Ovary (tissue), 3 donors: ENCODE measurements at regions not wholly inside any gene's neighbourhood (a gene's known extent, or its start where the extent isn't known, plus 50 kb on each side); places are given as distances from the start of the nearest gene placed in this dataset.

Experiments
- CTCF ChIP-seq, 3 donors: fragments of 450-650 bp in 2 of 3; fragments of 200-600 bp in 1 of 3; IDR thresholded peaks; one replicate each; pipeline versions ENCODE4 v1.5.1 to v1.8.0; 2016 to 2022; ENCODE audit warnings: antibody characterized with exemption in 3 of 3, mild to moderate bottlenecking in 1 of 3
- EP300 ChIP-seq: sonication (generic); formaldehyde crosslinking; IDR thresholded peaks from one replicate; pipeline ENCODE4 v1.6.1; 2017; ENCODE audit warnings: antibody characterized with exemption
- POLR2A ChIP-seq: fragments of 450-650 bp; IDR thresholded peaks from one replicate; pipeline ENCODE4 v1.6.1; 2017; ENCODE audit warnings: antibody characterized with exemption, mild to moderate bottlenecking, moderate library complexity
- donor health status: DM: no; HTN: no; CAD: no.

- TF ChIP-seq CTCF (IDR thresholded peaks at IDR 0.05): no peak
- no peak for TF ChIP-seq POLR2A
- no peak for TF ChIP-seq EP300
Observed at GRCh38 chr6:103617642-103618041, 1242.1 kb downstream of the HACE1 start.
